Hematopoietic multipotent progenitor cell treated with erythropoietin and hydrocortisone succinate and interleukin-3 and kit ligand, for 4 days (in vitro differentiated cells): ENCODE measurements at regions not wholly inside any gene's neighbourhood (a gene's known extent, or its start where the extent isn't known, plus 50 kb on each side); places are given as distances from the start of the nearest gene placed in this dataset.

ENCODE experiments used
- DNase-seq: peaks from one replicate; pipeline ENCODE4 v3.0.0-alpha.2; 2015

DNA sequence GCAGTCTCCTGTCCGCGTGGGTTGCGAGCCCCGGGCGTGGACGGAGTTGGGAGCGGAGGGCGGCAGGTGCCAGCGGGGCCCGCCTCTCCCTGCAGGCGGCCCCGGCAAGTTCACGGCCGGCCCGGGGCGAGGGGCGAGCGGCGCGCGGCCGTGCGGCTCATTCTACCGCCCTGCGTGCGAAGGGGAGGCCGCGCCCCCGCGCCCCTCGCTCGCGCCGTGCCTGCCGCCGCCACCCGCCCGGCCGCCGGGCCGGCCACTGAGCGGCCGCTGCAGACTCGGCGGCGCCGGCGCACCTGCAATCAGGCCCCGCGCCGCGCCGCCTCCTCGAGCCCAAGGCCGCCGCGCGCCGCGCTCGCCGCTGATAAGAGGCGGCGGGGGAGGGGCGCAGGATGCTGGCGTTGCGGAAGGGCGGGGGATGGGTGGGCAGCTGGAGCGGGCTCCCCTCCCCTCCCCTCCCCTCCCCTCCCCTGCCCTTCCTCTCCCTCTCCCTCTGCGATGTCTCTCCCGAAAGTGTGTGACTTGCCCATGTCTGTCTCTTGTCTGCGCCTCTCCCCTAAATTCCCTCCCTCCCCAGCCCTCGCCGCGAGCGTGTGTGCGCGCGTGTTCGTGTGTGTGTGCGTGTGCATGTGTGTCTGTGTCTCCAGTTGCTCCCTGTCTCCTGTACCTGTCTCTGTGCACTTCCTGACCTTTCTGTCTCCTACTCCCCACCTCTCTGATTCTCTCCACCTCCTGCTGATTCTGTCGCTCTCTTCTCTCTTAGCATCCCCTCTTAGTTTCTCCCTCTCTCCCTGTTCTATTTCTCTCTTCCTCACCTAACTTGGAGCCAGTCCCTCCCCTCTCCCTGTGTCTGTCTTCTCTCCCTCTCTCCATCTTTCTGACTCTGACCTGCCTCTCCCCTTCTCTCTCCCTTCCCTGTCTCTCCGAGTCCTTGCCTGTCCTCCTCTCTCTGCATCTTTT lies 768.1 kb upstream of the TBX3 start:
- peak; percentile 47 for DNase-seq

DNA sequence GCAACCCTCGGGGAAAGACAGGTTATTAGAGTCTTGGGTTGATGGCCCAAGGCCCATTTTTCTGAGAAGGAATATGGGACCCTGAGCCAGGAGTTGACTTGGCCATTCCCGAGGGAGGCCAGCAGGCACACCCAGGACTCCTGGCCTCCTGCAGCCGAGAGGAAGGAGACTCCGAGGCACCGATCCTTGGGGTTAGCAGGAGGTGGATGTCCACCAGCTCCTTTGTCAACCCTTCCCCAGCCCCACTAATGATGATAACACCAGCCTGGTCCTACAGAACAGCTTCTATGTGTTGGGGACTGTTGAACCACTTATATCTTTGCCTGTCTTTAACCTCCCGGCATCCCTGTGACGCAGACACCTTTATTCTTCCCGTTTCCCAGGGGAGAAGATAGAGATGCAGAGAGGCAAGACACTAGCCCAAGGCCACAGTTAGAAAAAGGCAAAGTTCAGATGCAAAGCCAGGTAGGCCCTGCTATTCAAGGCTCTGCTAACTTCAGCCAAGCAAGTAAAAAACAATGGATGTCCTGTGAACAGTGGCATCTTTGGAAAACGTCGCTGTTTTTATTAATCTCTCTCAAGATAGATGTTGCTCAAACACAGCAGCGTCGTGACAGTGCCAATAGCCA lies 767.3 kb upstream of the TBX3 start:
- no peak for DNase-seq

DNA sequence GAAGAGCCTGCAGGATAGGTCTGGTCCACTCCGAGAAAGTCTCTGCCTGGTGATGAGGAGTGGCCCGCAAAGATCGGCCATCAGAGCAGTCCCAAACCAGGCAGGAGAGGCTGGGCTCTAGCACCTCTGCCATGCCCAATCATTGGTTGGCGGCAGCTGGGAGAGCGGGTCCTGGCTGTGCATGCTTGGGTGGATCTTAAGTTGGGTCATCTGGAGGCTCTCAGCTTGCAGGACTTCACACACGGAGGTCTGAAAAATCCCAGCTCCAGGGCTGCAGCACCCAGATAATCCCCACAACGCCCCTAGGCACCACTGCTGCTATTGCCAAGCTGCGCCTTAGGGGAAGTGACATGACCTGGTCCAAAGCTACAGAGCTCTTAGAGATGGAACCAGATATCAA lies 766.7 kb upstream of the TBX3 start:
- DNase-seq, result no peak

DNA sequence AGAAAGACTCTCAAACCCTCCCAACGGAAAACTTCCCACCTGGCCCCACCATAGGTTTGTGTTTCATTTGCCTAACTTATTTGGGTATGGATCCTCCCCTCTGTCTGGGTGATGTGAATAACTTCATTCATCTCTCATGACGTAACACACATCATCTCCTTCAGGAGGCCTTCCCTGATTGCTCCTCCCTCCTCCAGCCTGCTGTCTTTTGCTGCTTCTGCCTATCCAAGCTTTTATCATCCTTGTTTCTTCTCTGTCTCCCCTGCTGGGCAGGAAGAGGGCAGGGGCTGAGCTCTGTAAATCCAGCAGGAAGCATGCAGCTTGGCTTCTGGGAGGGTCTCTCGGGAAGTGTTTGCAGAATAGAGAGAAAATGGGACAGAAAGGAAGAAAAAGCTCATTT lies 766.0 kb upstream of the TBX3 start:
- no peak for DNase-seq

DNA sequence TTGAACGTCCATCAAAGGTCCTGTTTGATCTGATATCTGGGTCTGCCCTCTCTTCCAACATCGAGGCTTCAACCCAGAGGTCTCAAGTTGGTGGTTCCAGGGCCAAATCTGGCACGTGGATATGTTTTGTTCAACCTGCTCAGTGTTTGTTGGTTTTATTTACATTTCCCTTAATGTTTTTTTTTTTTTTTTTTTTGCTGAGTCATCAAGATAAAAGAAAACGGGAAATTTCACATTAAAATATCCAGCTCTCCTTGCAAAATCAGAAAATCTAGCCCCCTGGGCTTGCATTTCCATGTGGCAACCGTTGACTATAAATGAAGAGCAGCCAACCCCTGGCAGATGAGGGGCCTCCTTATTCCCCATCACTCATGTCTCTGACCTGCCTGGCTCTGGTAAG lies 765.6 kb upstream of the TBX3 start:
- no peak for DNase-seq

DNA sequence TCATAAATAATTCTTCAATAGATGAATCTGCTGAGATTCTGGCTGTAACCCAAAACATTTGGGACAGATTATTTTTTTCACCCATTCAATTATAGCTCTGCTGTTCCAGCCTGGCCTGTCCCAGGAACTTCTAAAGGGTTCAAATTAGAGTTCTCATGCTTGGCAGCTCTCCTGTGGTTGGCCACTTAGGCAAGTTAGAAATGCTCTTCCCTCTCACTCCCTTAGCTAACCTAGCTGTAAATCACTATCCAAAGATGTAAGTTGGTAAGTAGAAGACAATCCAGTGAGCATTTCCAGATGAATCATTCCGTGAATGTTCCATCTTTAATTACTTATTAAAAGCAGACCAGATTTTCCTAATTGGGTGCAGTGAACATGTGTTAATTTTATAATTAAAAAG lies 760.4 kb upstream of the TBX3 start:
- no peak for DNase-seq

DNA sequence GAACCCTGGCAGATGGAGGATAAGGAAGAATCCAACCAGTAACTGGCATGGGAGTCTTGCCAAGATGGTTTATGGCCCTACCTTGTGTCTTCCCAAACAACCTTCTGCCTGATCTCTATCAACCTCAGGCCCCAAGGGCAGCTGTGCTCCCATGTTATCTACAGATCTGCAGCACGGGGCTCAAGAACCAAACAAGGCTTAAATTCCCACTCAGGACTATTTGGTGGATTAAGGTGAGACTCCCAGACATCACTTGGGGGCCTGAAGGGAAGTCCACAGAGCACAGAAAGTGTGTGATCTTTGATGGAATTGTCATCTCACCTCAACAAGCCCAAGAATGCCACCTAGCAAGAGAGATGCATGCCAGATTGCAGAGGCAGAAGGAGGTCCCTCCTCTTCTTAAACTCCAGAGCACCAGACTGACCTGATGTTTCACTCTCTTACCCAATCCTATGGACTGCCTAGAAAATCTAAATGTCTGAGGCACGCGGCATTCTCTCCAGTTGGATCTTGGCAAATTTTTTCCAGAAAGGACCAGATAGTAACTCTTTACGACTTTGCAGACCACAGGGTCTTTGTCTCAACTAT lies 759.5 kb upstream of the TBX3 start:
- DNase-seq, result no peak

DNA sequence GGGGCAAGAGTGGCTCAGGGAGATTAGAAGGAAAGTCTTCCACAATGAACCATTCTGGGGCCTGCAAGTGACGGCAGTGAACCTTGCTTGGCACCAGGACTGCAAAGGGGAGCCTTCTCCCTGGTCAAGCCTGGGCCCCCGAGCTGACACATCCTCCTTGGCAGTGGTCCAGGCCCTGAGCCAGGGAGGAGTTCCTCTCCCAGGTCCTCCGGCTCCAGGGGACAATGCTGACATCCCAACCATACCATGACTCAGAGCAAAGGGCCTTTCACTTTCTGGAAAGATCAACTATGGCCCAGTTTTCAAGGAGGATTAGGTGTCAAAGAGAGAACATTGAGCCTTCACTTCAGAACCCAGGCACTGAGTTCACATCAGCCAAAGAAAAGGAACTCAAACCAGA lies 756.5 kb upstream of the TBX3 start:
- DNase-seq, result no peak

DNA sequence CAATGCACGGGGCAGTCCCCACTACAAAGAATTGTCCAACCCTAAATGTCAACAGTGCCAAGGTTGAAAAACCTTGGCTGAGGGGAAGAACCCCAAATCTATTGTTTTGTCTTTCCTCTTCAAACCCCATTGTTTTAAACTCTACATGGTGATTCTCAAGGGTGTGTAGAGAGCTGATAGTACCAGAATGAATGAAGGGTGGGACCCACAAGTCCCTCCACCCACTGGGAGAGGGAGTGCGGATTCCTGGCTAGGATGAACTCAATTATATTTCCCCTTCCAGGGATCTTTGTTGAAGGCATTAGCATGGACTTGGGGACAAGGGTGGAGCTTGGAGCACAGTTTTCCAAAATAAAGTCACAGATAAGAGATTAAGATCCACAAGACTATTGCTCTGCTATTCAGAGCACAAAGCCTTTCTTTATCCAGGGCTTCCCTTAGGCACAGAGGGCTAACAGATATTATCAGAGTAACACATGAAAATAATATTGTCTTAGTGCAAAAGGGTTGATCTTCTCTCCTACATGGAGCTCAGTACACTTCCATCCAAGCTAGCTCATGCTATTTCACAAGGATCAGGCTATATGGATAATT lies 755.1 kb upstream of the TBX3 start:
- no peak for DNase-seq

DNA sequence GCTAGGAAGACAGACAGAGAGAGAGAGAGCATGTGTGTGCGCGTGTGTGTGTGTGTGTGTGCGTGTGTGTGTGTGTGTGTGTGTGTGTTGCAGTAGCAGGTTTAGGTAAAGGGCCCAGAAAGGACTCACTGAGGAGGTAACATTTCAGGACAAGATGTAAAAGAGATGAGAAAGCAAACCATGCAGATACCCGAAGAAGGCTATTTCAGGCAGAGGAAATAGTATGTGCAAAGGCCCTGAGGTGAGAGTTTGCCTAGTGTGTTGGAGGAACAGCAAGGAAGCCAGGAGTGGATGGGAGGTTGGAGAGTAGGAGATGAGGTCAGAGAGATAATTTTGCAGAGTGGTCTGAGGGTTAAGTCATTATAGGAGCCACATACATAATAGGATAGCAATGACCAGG lies 754.3 kb upstream of the TBX3 start:
- no peak for DNase-seq

DNA sequence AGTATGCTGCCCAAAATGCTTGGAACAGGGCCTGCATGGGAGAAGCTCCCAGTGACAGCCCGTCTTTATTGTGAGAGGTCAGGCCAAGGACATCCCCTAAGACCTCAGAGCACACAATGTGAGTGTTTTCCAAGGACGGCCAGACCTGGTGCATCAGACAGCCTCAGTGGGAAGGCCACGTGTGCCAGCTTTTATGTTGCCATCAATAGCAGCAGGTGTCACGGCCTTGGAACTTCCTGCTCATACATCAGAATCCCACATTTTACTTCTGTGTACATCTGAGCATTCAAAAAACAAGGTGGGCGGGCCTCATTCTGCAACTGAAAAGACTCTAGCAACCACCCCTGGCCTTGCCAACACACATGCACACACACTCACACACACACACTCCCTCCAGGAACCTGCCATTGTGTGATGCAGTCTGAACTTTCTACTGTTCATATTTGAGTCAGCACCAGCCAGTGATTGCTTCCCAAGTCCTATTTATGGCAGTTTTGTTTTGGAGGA lies 753.1 kb upstream of the TBX3 start:
- no peak for DNase-seq

DNA sequence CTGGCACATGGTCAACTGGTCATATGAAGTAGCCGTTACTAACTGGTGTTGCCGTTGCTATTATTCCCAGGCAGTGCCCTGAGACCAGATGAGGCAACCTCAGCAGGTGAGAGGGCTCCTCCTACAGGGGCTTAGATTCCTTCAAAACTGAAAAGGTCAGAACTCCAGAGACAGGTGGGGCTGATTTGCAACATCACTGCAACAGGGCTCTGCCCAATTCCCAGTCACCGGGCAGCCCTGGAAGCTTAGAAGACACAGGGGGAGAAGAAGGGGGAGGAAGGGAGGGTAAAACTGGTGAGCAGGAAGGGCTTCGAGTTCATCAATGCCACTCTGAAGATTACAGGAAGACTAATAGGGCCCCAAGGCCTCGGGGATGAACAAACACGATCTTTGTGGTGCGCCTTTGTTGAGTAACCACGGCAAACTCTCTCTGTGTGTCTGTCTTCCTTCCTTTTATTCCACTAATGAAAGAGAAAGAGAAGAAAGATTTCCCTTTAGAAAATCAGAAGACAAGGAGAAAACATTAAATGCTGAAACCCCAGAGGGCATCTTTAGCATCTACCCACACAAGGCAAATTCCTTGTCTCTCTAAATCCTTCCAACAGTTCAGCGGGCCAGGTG lies 749.1 kb upstream of the TBX3 start:
- no peak for DNase-seq

DNA sequence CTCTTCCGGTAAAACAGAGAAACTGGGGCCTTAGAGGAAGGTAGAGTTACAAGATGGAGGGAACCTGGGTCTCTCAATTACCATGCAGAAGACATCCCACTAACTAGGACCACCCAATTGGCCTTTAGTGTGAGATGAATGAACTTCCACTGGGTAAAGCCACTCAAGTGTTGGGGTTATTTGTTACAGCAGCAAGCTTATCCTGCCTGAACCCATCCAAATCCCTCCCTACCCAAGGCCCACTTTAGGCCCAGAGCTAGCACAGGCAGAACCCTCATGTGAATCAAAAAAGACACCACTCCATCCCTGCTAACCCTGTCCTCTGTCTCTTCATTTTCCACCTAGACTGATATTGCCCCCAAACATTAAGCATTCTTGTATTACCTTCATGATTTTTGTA lies 746.7 kb upstream of the TBX3 start:
- DNase-seq, result no peak

DNA sequence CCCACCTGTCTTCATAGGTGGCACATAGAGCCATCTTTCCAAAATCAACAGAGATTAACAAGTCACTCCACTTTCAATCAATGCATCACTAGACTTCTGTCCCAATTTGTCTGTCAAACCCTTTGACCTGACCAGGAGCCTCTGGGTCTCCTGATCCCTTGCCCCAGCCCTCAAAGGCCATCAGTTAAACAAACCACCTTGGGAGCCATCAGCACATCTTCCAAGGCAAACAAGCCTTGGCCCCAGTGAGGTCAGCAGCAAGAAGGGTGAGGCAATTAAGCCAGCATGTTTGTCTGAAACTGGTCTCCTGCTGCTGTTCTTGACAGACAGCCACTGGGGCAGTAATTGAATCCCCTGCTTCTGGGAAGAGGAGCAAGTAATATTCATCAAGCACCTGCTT lies 742.8 kb upstream of the TBX3 start:
- no peak for DNase-seq

DNA sequence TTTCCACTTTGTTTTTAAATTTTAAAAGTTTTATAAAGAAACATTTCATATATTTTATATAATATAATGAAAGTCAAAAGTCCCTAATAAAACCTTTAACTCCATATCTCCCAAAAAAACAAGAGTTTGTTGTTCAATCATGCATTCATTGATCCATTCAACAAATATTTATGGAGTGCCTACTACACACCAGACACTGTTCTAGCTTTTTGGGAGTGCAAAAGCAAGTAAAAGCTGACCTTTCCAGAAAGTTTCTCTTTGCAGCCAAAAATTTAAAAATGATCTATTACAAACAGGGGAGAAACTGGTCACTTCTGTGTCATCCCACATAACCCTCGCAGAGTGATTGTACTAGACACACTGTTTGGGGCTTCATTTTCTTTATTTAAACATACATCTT lies 740.0 kb upstream of the TBX3 start:
- DNase-seq, result no peak

DNA sequence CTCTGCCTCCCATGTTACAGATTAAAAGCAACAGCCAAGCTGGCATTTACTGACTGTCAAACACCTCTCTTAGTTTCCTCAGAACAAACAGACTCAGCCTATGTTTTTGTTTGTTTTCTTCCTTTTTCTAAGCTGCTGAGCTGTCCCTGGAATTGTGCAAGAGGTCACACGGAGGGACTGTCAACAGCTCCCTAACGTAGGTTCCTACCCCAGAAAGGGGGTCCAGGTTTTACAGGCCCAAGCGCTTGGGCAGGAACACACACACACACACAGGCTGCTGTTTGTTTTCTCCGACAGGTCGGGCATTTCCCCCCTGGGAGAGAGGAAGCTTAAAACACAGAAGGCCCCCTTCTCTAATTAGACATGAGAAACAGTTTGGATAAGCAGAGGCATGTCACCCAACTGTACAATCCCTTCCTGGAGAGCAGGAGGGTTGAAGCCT lies 739.6 kb upstream of the TBX3 start:
- DNase-seq, result no peak

DNA sequence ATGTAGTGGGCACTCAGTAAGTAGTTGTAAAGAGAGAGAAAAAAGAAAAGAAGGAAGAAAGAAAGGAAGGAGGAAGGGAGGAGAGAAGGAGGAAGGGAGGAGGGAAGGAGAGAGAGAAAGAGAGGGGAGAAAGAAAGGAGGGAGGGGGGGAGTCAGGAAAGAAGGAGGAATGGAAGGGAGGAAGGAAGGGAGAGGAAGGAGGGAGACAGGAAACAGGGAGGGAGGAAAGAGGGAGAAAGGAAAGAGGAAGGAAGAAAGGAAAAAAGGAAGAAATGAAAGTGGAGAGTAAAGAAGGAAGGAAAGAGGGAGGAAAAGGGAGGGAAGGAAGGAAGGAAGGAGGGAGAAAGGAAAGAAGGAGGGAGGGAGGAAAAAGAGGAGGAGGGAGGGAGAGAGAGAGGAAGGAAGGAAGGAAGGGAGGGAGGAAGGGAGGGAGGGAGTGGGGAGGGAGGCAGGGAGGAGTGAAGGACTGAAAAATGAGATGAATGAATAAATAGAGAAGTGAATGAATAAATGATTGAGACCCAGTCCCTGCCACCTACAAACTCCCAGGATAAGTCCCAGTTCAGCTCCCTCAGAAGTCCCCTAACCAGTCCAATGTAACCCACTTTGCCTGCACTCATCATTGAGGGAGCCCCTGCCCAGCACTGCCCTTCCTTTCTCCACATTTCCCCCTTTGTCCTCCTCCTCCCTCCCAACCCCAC lies 739.0 kb upstream of the TBX3 start:
- DNase-seq, result no peak

DNA sequence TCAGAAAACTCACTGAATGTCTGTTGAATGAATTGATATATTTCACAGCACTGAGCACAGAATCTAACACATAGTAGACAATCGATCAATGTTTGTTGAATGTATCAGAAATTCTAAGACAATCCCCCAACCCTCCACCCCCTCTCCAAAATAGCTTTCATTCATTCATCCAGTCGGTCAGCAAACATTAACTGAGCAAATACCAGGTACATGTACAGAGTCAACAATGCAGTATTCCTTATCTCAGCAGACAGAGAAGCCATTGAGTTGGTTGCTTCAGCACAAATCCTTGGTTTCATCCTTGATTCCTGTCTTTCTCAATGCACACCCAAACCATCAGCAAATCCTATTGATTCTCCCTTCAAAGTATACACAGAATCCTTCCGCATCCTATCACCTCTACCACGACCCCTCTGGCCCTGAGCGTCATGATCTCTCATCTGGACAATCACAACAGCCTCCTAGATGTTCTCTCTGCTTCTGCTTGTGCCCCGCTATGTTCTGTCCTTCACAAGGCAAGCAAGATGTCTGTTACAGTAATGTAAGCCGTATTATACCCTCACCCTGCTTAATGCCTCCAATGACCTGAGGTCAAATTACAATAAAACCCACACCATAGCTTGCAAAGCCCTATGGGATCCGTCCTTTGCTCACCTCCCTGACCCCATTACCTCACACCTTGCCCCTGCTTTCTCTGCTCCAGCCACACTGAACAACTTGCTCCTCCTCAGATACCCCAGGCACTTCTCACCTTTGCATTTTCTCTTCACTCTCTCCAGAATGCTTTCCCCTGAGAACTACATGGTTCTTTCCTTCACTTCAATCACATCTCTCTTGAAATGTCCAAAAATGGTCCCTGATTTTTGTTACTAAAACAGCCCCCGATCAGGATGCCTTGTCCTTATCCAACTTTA lies 738.1 kb upstream of the TBX3 start:
- DNase-seq, result no peak

DNA sequence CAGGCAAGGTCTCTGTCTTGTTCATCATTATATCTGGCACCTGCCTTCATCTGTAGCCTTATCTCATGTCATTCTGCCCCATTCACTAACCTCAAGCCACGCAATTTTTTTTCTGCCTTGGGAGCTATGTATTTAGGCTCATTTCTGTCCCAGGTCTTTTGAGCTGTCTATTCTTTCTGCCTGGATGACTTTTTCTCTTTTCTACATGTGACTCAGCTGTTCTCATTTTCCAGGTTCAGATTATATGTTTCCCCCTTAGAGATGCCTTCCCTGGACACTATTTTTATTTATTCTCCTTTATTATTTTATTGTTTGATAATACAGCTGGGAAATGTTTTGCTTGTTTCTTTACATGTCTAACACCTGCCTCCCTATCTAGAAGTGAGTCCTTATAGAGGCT lies 737.4 kb upstream of the TBX3 start:
- no peak for DNase-seq

DNA sequence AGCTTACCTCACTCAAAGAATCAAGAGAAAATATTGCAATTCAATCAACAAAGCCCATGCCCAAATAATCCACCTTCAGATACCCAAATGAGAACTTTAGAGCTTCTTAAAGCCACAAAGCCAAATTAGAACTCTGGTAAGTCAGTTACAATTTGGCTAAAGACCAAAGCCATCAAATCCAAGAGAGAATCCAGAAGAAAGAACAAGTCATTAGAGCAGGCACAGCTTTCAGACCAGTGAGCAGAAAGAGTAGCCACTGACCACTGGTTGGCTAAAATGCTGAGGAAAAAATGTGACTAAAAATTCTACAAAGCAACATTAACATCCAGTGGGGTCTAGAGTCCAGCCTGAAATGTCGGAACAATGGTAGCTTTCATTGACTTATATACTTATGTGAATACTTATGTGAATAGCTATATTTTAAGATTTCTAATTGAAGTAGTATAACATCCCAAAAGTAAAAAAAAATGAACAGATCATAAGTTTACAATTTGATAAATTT lies 735.2 kb upstream of the TBX3 start:
- no peak for DNase-seq

DNA sequence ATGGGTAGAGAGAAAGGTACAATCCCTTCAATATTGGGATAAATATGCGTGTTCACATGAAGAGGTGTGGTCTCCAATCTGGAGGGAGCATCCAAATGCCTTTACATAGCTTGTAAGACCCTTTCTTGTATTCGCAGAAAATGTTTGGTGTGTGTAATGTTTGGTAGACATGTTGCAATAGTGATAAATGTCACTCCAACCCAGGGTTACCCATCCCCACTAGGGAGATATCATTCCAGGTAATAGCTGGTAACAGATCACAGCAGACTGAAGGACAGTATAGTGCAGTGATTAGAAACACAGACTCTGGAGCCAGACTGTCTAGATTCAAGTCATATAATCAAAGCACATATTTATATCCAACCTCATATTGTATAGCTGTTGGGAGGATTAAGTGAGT lies 733.6 kb upstream of the TBX3 start:
- no peak for DNase-seq
